ENCODE measurements at regions not wholly inside any gene's neighbourhood (a gene's known extent, or its start where the extent isn't known, plus 50 kb on each side); places are given as distances from the start of the nearest gene placed in this dataset.

GRCh38 chr5:28012538-28012937 lies 974.2 kb upstream of the CDH9 start:
- 93% methylated on average over 5 of the region's 5 CpGs; no CpG with 5 or more reads in 1 of the 2 experiments for WGBS, 2 experiments (ENCODE audit: extremely low coverage in 1 of 2, insufficient coverage in 1 of 2, insufficient read length in 1 of 2, insufficient replicate concordance in 2 of 2, low coverage in 1 of 2, low lambda C conversion rate in 2 of 2, missing lambda C conversion rate in 1 of 2)
- Histone ChIP-seq H3K27ac (ENCODE audit: low read depth, low read length) (no peak overlapping the region), H4K91ac (replicated peaks; ENCODE audit: insufficient read length, low read length) (no peak overlapping the region), H2AFZ (ENCODE audit: low read length) (no peak overlapping the region), H2BK15ac (ENCODE audit: low read length) (no peak overlapping the region), H2BK5ac (ENCODE audit: low read depth, low read length) (no peak overlapping the region), H3K18ac (ENCODE audit: extremely low read depth, low read length) (no peak overlapping the region), H3K4me1 (replicated peaks in 1 of 4; ENCODE audit: control insufficient read depth in 3 of 4, insufficient read depth in 4 of 4, low read length in 3 of 4) (no peaks in the 10 kb centered on the region; a peak in 1 of 7 replicates), H2BK12ac (ENCODE audit: low read depth, low read length) (no peak overlapping the region), H3K9ac (replicated peaks in 1 of 4; ENCODE audit: extremely low read depth in 1 of 4, low read depth in 3 of 4, low read length in 3 of 4) (no peak overlapping the region), H4K20me1 (replicated peaks in 1 of 2; ENCODE audit: control insufficient read depth in 1 of 2, insufficient read depth in 2 of 2, low read length in 2 of 2) (no peaks in the 10 kb centered on the region), H3K36me3 (ENCODE audit: control insufficient read depth in 2 of 4, insufficient read depth in 4 of 4, low read length in 3 of 4) (no peaks in the 10 kb centered on the region), H4K5ac (ENCODE audit: insufficient read length, low read depth, low read length) (no peak overlapping the region), H3K4me3 (ENCODE audit: extremely low read depth in 1 of 4, insufficient read depth in 2 of 4, low read depth in 3 of 4, low read length in 4 of 4) (no peak overlapping the region), H4K8ac (ENCODE audit: extremely low read depth, insufficient read depth, low read length) (no peak overlapping the region), H3K4me2 (ENCODE audit: insufficient read depth in 1 of 2, low read depth in 2 of 2, low read length in 2 of 2) (no peak overlapping the region), H3K56ac (replicated peaks; ENCODE audit: insufficient read length, low read depth, low read length) (no peak overlapping the region), H3K23me2 (ENCODE audit: low read depth, low read length) (no peaks in the 10 kb centered on the region), H3K23ac (ENCODE audit: insufficient read length) (no peak overlapping the region), H3K79me1 (ENCODE audit: low read depth, low read length) (no peaks in the 10 kb centered on the region), H3K9me3 (ENCODE audit: insufficient read depth in 2 of 2, low read depth in 1 of 2, low read length in 1 of 2) (peaks cover 40% of the 10 kb centered on the region in 2 experiments), H2AK5ac (ENCODE audit: low read depth, low read length) (no peak overlapping the region), H2BK120ac (replicated peaks; ENCODE audit: low read depth, low read length) (no peak overlapping the region), H3K4ac (replicated peaks; ENCODE audit: insufficient read length, low read depth, low read length) (no peak overlapping the region), H3K27me3 (replicated peaks in 1 of 4; ENCODE audit: control insufficient read depth in 3 of 4, extremely low read depth in 1 of 4, insufficient read depth in 3 of 4, low read length in 3 of 4) (no peaks in the 10 kb centered on the region), H3K79me2 (ENCODE audit: control insufficient read depth in 1 of 2, insufficient read depth in 2 of 2, low read length in 2 of 2) (no peaks in the 10 kb centered on the region), H2BK20ac (ENCODE audit: low read length) (no peak overlapping the region), H3K14ac (ENCODE audit: insufficient read length) (no peak overlapping the region)
- POLR2A ChIA-PET (ENCODE audit: partially characterized antibody): no interaction called here
- DNase-seq (ENCODE audit: low read depth in 1 of 2, low spot score in 2 of 2): no peak
- TF ChIP-seq NANOG (IDR thresholded peaks at IDR 0.05; ENCODE audit: insufficient read depth, low read depth, low read length, poor library complexity, severe bottlenecking) (no peak), SIN3A (conservative IDR thresholded peaks at IDR 0.05 in 1 of 2, IDR thresholded peaks at IDR 0.05 in 1 of 2; ENCODE audit: low read depth in 1 of 2, low read length in 2 of 2) (no peak), SIX5 (IDR thresholded peaks at IDR 0.05; ENCODE audit: low read depth, low read length) (no peak), KDM4A (IDR thresholded peaks at IDR 0.05; ENCODE audit: low read depth, low read length, severe bottlenecking) (no peak), CTCF (IDR thresholded peaks at IDR 0.05; ENCODE audit: control extremely low read depth in 1 of 3, insufficient read depth in 1 of 3, low read depth in 1 of 3, low read length in 3 of 3) (peak in 1 of 3 experiments; percentile 4; a peak in 1 of 4 replicates), CBX5 (IDR thresholded peaks at IDR 0.05; ENCODE audit: low read depth, low read length) (no peak), RAD21 (IDR thresholded peaks at IDR 0.05 in 1 of 2, conservative IDR thresholded peaks at IDR 0.05 in 1 of 2; ENCODE audit: low read depth in 2 of 2, low read length in 2 of 2) (peak; percentile 39 to 40)
- CTCF ChIA-PET (ENCODE audit: partially characterized antibody): interaction anchor here (0.7 kb wide), 1 partner anchor 1007 kb away, joined by 3 read pairs; no protein-coding TSS in a partner anchor
- FAIRE-seq: no peak

All from H1 (cell line).